ENCODE measurements at regions not wholly inside any gene's neighbourhood (a gene's known extent, or its start where the extent isn't known, plus 50 kb on each side); places are given as distances from the start of the nearest gene placed in this dataset.

- Histone ChIP-seq H3K4me3 (no peak overlapping the region), H3K36me3 (no peaks in the 10 kb centered on the region), H3K9me3 (no peaks in the 10 kb centered on the region), H3K27ac (no peak overlapping the region), H3K27me3 (no peaks in the 10 kb centered on the region), H3K4me1 (no peaks in the 10 kb centered on the region)
- no peak for TF ChIP-seq CTCF (IDR thresholded peaks at IDR 0.05)
- no peak for DNase-seq
- intact Hi-C loops (cut with DNase I): no loop called here
- no peak for ATAC-seq
Measured at GRCh38 chr1:184257873-184258272, 129.0 kb upstream of the C1orf21 start.

GRCh38 chr1:184258525-184258924 lies 128.3 kb upstream of the C1orf21 start:
- no peak for ATAC-seq
- Histone ChIP-seq H3K27ac (no peak overlapping the region), H3K36me3 (no peaks in the 10 kb centered on the region), H3K4me1 (no peaks in the 10 kb centered on the region), H3K27me3 (no peaks in the 10 kb centered on the region), H3K4me3 (no peak overlapping the region), H3K9me3 (no peaks in the 10 kb centered on the region)
- intact Hi-C loops (cut with DNase I): no loop called here
- TF ChIP-seq CTCF (IDR thresholded peaks at IDR 0.05): no peak
- no peak for DNase-seq

- no peaks in the 10 kb centered on the region for H3K36me3 ChIP-seq
- H3K9me3 ChIP-seq: no peaks in the 10 kb centered on the region
- no peak overlapping the region for H3K27ac ChIP-seq
- TF ChIP-seq CTCF (IDR thresholded peaks at IDR 0.05): no peak
- intact Hi-C loops (cut with DNase I): no loop called here
- no peaks in the 10 kb centered on the region for H3K4me1 ChIP-seq
- H3K4me3 ChIP-seq: no peak overlapping the region
- DNase-seq: no peak
- no peak for ATAC-seq
- no peaks in the 10 kb centered on the region for H3K27me3 ChIP-seq
Measured at GRCh38 chr1:184260382-184260781, 126.4 kb upstream of the C1orf21 start.

- no peak for TF ChIP-seq CTCF (IDR thresholded peaks at IDR 0.05)
- no peaks in the 10 kb centered on the region for H3K4me1 ChIP-seq
- ATAC-seq (no peak), DNase-seq (no peak)
- H3K27ac ChIP-seq: no peak overlapping the region
- H3K4me3 ChIP-seq: no peak overlapping the region
- H3K27me3 ChIP-seq: no peaks in the 10 kb centered on the region
- H3K36me3 ChIP-seq: no peaks in the 10 kb centered on the region
- H3K9me3 ChIP-seq: no peaks in the 10 kb centered on the region
- intact Hi-C loops (cut with DNase I): no loop called here
Measured at GRCh38 chr1:184262109-184262508, 124.7 kb upstream of the C1orf21 start.

GRCh38 chr1:184267747-184268146 lies 119.1 kb upstream of the C1orf21 start:
- H3K27me3 ChIP-seq: no peaks in the 10 kb centered on the region
- intact Hi-C loops (cut with DNase I): no loop called here
- ATAC-seq (no peak), DNase-seq (no peak)
- no peak overlapping the region for H3K27ac ChIP-seq
- H3K9me3 ChIP-seq: no peaks in the 10 kb centered on the region
- H3K4me3 ChIP-seq: no peak overlapping the region
- TF ChIP-seq CTCF (IDR thresholded peaks at IDR 0.05): no peak
- H3K4me1 ChIP-seq: no peaks in the 10 kb centered on the region
- H3K36me3 ChIP-seq: no peaks in the 10 kb centered on the region

- Histone ChIP-seq H3K36me3 (no peaks in the 10 kb centered on the region), H3K4me3 (no peak overlapping the region), H3K4me1 (no peaks in the 10 kb centered on the region), H3K27me3 (no peaks in the 10 kb centered on the region), H3K9me3 (no peaks in the 10 kb centered on the region), H3K27ac (no peak overlapping the region)
- DNase-seq (no peak), ATAC-seq (no peak)
- no peak for TF ChIP-seq CTCF (IDR thresholded peaks at IDR 0.05)
- intact Hi-C loops (cut with DNase I): no loop called here
Measured at GRCh38 chr1:184270556-184270955, 116.3 kb upstream of the C1orf21 start.

All from upper lobe of right lung (tissue), 1 donor.